ENCODE measurements at regions not wholly inside any gene's neighbourhood (a gene's known extent, or its start where the extent isn't known, plus 50 kb on each side); places are given as distances from the start of the nearest gene placed in this dataset.

DNA sequence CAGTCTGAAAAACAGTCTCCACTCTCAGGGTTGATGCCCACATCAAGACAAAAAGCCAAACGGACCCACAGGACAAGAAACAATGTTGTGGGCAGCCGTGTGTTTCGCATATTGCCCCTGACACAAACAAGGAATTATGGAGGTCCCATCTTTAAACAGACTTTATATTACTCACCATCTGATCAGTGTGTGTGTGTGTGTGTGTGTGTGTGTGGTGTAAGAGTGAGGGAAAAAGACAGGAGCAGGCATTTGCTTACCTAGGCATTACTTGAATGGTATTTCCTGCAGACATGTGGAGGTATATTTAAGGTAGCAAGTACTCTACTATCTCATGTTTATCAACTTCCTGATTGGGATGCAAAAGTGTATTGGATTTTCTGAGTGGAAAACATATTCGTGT, 136.3 kb downstream of the TMCO5A start:
- DNase-seq, result no peak
- ATAC-seq (ENCODE audit: poor library complexity), result no peak
- intact Hi-C loops (cut with DNase I), result loop anchor here (5.0 to 10.0 kb wide), 3 partner anchors 154 to 284 kb away; partner anchors contain the start of gene SPRED1

DNA sequence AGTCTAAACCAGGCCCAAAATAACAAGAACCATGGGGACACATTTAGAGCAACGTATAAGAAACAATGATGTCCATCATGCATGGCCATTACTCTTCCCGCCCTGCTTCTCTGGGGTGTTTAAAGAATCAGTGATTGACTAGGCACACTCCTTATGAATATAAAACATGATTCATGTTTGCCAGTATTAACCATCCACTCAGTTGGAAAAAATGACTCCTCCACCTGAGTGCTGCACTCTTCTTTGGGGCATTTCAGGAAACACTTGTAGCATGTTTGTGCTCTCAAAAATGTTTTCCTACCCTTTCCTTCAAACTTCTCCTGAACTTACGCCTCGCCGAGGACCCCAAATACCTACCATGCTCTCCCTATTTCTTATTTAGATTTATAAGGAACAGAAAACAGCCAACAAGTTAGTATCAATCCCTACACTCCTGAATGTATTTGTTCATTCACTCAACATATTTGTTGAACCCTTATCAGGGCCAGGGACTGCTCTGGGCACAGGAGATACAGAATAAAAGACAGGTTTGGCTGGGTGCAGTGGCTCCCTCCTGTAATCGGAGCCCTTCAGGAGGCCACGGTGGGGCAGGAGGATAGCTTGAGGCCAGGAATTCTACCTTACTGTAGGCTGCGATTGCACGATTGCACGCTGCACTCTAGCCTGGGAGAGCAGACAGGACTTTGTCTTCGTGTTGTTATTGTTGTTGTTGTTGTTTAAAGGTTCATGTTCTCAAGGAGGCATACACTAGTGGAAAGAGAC, 137.0 kb downstream of the TMCO5A start:
- DNase-seq, result no peak
- ATAC-seq (ENCODE audit: poor library complexity), result no peak
- intact Hi-C loops (cut with DNase I), result loop anchor here (5.0 to 10.0 kb wide), 3 partner anchors 153 to 283 kb away; partner anchors contain the start of gene SPRED1

DNA sequence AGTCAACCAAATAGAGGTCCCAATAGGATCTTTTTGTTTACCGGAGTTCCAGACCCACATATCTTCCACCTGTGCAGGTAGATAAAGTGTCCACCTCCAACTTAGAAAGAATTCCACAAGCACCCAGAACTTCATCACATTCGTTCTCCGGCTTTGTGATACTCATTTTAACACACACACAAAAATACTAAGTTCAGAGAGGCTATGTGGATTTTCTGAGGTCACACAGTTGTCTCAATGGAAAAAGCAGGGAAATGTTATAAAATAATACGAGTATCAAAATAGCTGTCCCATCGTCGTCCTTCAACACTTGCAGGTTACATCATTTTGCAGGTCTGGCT, 137.5 kb downstream of the TMCO5A start:
- no peak for ATAC-seq (ENCODE audit: poor library complexity)

DNA sequence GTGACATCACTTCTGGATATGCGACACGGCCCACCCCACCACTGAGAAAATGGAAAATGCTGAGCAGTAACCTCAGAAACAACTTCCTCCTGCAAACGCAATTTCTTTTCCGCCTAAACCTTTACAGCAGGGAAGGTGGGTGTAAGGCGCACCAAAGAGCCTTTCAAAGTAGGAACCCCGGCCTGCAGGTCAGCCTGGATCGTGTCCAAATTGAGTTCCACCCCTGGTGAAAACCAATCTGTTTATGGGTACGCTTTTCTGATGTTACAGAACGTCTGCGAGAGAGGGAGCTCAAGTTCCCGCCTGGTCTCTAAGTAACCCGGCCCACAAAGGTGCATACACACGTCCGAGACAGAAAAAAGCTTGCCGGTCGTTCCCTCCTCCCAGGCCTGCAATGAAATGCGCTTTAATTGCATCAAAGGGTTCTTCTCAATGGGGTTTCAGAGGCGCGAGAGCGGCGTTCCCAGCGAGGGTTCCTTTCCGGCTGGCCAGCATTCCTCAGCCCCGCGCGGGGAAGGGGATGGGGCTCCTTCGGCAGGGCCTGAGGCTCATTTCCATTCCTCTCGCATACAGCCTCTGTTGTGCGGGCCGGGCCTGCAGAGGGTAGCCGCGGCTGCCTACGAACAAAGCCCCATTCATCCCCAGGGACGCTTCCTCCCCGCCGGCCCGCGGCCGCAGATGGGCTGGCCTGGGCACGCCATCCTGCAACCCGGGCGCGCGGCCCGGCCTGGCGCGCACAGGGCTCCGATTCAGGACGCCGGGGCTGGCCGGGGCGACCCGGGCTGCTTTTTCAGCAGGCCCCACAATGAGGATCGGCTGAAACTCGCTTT, 138.1 kb downstream of the TMCO5A start:
- intact Hi-C loops (cut with DNase I), result loop anchor here (5.0 to 10.0 kb wide), 3 partner anchors 152 to 282 kb away; partner anchors contain the start of gene SPRED1
- DNase-seq (peak; percentile 86), ATAC-seq (ENCODE audit: poor library complexity) (peak; percentile 94)

More for the DNA sequence above, 137.5 kb downstream of the TMCO5A start:
- DNase-seq, result no peak
- intact Hi-C loops (cut with DNase I), result loop anchor here (5.0 to 10.0 kb wide), 3 partner anchors 153 to 283 kb away; partner anchors contain the start of gene SPRED1

DNA sequence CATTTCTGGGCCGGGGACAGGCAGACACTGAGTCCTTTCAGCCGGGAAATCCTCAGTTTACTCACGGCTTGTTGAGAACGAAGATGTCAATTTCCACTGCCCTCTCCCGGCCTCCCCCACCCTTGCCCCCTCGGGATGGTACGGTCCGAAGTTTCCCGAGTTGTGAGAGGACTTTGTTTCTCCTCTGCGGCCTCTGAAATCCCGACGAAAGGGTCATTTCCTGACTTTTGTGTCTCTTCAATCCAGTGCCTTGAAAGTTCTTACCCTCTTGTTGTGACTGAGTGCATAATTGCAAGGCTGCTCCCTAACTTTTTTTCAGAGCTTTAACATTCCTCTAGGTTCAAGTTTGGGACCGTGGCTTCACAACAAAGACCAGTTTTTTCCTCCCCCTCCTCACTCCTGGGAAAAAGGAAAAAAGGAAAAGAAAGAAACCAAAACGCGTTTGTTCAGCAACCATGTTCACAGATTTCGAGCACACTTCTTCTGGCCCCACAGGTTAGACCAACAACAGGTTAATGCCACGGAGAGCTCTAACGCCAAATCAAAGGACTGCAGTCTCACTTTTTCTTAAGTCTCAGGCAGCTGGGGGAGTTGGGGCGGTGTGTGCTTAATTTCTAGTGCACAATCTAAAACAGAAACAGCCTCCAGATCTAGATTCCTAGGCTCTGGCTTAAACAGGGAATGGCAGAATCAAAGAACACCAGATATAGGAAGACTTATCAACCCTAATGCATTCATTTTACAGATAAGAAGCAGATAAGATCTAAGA, 138.9 kb downstream of the TMCO5A start:
- no peak for DNase-seq
- ATAC-seq (ENCODE audit: poor library complexity), result peak; percentile 61
- intact Hi-C loops (cut with DNase I), result loop anchor here (5.0 to 10.0 kb wide), 3 partner anchors 151 to 281 kb away; partner anchors contain the start of gene SPRED1

DNA sequence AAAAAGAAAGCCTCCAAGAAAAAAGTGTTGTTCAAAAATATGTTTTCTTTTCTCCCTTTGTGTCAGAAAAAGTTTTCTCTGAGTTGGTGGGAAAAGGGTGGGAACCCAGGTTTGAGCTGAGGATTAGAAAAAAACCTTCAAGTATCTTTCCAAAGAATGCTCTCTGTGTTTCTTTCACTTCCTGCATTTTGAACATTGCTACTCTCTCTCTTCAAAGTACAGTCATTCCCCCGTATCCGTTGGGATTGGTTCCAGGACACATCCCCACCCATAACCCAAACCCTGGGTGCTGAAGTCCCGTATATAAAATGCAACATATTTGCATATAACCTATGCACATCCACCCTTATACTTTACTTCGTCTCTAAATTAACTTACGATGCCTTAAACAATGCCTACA, 139.6 kb downstream of the TMCO5A start:
- ATAC-seq (ENCODE audit: poor library complexity) (no peak), DNase-seq (no peak)
- intact Hi-C loops (cut with DNase I), result loop anchor here (5.0 to 10.0 kb wide), 3 partner anchors 151 to 281 kb away; partner anchors contain the start of gene SPRED1

DNA sequence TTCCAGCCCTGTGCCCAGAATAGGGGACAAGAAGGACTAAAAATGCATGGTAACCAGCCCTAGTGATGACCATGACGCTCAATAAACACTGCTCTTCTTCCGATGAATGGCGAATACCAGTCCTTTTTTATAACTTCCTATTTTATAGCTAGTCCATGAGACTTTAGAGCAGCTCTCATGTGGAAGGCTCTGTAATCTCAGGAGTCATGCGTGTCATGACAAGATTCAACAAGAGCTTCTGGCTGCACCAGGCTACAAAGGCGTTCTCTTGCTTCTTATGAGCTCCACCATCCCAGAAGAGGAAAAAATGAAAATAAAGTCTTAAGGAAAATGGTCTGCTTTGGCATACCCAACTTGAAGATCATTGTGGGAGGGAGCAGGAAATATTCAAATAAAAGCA, 141.0 kb downstream of the TMCO5A start:
- intact Hi-C loops (cut with DNase I), result loop anchor here (10.0 kb wide), 2 partner anchors 149 to 279 kb away; no protein-coding TSS in a partner anchor
- ATAC-seq (ENCODE audit: poor library complexity) (no peak), DNase-seq (no peak)

DNA sequence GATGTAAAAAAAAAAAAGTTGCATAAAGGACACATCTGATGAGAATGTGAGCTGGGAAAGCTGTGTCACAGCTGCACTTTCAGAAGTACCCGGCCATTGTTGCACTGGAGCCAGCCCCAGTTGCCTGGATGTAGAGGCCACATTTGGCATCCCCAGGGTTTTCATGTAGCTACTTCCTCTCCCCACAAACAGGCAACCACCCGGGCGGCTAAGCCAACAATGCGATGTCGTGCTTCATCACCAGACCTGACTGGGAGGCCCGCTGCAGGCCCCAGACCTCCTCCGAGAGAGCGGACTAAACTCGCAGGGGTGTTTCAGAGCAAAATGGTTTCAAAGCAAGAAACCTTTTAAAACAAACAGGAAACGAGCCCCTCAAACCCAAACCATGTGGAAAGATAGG, 142.3 kb downstream of the TMCO5A start:
- no peak for DNase-seq
- intact Hi-C loops (cut with DNase I), result loop anchor here (10.0 kb wide), 2 partner anchors 148 to 278 kb away; no protein-coding TSS in a partner anchor

DNA sequence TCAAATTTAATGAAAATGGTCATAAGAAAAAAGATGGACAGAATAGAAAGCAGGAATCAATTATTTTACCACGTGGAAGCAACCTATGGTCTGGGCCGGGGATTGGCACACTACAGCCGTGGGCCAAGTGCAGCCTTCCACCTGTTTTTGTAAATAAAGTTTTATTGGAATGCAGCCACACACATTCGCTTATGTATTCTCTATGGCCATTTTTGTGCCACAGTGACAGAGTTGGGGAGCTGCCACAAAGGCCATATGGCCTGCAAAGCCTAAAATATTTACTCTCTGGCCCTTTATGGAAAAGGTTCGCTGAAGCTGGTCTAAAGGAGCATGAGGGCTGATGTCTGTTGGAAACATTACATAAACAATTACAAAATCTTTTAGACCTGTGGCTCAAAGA, 144.8 kb downstream of the TMCO5A start:
- ATAC-seq (ENCODE audit: poor library complexity) (no peak), DNase-seq (no peak)
- intact Hi-C loops (cut with DNase I), result loop anchor here (10.0 kb wide), 2 partner anchors 146 to 276 kb away; no protein-coding TSS in a partner anchor

More for the DNA sequence above, 142.3 kb downstream of the TMCO5A start:
- ATAC-seq (ENCODE audit: poor library complexity), result no peak

DNA sequence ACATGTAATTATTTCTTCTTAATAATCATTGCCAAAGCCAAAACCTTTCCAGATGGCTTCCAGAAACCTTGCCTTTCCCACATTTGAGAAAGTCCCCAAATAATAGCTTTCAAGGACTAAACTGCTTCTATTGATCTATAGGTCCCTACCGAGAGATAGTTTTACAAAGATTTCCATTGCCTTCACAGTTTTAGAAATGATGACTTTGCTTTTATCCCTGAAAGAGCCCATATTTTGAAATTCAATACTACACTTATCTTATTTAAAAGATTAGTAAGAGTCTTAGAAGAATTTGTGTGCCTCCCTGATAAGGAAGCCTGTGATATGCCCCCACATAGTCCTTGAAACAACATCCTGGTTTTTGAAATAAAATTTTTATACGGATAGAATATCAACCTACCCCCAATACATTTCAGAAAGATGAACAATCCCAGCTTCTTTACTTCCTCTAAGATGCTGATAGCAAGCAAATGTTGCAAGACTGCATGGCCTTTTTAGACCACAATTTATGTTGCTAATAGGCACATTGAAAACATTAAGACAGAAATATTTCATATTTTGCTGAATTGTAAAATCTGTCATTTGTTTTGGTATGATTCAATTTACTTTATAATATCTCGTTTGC, 146.3 kb downstream of the TMCO5A start:
- no peak for ATAC-seq (ENCODE audit: poor library complexity)
- intact Hi-C loops (cut with DNase I), result no loop called here
- no peak for DNase-seq

DNA sequence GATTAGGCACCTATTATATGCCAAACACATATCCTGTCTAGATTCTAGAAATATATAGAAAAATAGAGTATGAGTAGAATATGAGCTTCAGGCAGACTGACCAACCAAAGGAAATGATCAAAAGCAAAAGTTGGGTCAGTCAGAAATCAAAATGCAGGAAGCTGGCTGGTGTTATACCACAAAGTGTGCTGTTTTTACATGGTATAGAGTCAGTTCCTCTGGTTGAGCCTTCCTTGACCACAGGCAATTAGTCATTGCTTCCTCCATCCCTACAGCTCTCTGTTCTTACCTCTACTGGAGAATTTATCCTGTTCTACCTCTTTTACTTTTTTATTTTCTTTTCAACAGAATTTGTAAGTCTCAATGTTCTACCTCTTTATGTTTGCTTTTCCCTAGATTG, 149.8 kb downstream of the TMCO5A start:
- DNase-seq (no peak), ATAC-seq (ENCODE audit: poor library complexity) (peak; percentile 74)
- intact Hi-C loops (cut with DNase I), result no loop called here

DNA sequence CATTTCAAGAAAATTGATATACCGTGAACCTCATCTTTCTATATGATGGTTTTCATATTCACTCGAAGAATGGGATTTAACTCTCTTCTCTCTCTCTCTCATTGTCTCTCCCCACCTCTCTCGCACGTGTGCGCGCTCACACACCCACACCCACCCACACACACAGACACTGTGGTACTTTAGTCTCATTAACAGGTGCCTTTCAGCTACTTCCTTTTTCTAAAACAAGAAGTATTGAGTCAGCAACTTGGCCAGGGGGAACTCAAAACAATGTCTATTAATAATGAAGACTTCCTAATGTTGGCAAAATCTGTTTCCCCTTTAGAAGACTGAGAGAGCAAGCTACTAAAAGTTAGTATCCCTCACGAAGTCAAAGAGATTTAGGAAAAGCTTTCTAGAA, 150.7 kb downstream of the TMCO5A start:
- peak; percentile 70 for ATAC-seq (ENCODE audit: poor library complexity)
- DNase-seq, result no peak
- intact Hi-C loops (cut with DNase I), result no loop called here

DNA sequence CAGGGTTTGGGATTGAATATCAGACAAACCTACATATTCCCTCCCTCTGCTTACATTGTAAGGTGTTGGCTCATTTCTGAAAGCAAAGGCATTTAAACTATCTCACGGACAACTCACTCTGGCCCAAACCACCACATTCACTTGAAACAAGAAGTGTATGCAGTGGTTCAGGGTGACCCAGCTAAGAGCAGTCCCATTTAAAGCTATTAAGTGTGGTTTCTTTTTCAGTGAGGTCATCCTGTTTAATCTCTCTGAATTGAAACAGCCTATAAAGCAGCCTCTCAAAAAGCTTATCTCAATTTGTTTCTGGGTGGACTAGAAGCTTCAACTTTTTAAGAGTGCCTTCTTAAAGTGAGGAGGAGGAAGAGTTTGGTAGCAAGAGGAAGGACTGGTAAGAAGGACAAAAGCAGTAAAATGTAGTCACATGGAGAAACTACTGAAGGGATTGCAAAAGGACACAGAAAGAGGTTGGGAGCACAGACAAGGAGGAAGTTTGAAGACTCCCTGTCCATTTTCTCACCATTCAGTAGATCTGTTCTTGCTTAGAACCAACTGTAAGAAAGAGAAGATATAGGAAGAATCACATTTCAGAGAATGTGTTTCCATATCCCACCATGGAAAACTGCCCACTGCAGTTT, 151.6 kb downstream of the TMCO5A start:
- intact Hi-C loops (cut with DNase I), result no loop called here
- ATAC-seq (ENCODE audit: poor library complexity) (peak; percentile 60), DNase-seq (no peak)

DNA sequence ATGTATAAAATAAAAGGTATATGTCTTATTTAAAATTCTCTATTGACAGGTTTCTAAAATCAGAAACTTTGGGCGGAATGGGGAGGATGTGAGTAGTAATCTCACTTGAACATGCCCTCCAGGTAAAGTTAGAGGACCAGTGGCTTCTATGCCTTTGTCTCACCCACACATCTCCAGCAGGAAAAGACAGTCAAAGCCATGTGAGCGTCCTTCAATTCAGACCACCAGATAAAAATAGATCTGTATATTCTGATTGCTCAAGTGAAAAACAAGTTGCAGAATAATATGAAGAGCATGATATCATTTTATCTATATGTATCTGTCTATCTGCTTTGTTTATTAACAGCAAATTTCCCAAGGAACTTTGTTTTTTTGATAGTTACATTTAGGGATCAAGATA, 152.2 kb downstream of the TMCO5A start:
- ATAC-seq (ENCODE audit: poor library complexity) (no peak), DNase-seq (no peak)
- intact Hi-C loops (cut with DNase I), result no loop called here

DNA sequence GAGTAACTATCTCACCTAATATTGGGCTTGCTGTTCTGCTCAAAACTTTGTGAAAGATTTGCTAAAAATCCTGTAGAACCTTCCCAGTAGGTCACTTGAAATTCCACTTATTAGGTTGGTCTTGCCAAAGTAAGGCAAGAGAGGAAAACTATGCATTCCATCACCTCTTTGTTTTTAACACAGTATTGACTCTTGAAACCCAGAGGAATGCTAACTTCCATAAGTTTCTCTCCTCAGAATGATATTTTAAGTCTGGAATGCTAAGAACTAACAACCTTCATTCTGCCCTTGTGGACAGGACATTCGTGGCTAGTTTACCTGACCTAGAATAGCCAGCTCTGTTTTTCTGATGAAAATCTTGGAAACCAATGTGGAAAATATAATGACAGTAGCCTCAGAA, 154.5 kb downstream of the TMCO5A start:
- intact Hi-C loops (cut with DNase I), result no loop called here
- no peak for DNase-seq
- ATAC-seq (ENCODE audit: poor library complexity), result no peak

DNA sequence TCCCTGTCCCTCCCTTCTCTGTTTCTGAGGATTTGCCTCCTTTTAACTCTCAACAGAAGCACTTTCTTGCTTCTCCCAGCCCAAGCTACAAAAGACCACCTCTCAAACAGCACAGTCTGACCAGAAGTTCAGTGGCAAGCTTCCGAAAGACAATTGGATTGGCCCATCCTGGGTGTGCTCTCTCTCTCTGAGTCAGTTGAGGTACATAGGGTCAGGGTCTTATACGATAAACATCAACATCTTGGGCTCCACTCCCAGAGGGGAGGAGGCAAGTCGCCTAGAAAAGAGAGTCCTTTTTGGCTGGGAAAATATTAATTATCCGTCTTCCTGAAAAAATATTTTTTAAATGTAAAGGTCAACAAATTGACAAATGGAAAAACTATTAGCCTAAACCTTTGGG, 155.8 kb downstream of the TMCO5A start:
- ATAC-seq (ENCODE audit: poor library complexity) (peak; percentile 38), DNase-seq (no peak)
- intact Hi-C loops (cut with DNase I), result no loop called here

DNA sequence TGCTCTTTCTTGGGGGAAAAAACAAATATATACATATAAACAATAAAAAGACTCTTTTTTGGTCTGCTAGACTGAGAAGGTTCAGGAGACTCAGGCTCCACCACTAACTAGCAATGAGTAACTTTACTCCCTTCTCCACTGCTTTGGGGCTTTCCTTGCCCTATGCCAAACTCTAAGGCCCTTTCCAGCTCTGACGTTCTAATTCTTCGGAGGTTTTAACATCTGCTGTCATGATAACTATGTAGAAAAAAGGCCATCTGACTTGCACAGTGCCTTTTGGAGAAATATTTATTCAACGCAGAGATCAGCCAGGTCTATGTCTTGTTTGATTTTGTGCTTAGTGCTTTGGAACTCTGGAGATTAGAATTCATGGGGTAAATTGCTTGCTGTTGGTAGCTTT, 156.2 kb downstream of the TMCO5A start:
- ATAC-seq (ENCODE audit: poor library complexity), result peak; percentile 49
- intact Hi-C loops (cut with DNase I), result no loop called here
- DNase-seq, result no peak

Measured in Right ventricle myocardium superior (tissue), 1 donor.